ENCODE measurements at regions not wholly inside any gene's neighbourhood (a gene's known extent, or its start where the extent isn't known, plus 50 kb on each side); places are given as distances from the start of the nearest gene placed in this dataset.

DNA sequence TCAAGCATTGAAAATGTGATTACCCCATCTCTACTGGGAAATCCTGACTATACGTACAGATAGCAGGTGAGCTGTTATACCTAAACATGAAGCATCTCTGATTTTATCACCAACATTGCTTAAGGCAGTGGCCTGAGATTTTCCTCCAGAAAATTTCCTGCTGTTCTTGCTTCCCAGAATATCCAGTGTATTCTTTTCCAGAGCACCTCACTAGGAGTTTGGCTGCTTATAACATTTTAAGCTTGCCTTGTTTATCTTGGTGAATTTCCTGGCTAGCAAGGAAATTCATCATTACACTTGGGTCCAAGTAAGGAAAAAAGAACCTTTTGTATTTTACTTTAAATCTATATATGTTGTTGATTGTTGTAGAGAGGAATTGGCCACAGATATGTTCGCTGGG lies 73.0 kb upstream of the CLCN4 start:
- H3K4me3 ChIP-seq (ENCODE audit: low read depth, low read length), result no peak overlapping the region

DNA sequence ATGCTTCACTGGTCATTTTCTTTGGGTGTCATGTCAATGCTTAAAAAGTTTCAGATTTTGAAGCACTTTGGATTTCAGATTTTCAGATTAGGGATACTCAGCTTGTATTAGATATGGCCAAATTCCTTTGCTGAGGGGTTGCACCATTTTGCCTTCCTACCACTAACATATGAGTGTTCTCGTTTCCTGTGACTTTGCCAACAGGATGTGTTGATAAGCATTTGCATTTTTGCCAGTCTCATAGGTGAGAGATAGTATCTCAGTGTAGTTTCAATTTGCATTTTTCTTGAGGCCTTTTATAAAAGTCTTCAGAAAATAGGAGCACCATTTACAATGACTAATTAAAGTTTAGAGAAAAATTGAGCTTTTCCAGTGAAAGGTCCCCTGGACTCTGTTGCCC lies 71.6 kb upstream of the CLCN4 start:
- TF ChIP-seq, protein P1, sequence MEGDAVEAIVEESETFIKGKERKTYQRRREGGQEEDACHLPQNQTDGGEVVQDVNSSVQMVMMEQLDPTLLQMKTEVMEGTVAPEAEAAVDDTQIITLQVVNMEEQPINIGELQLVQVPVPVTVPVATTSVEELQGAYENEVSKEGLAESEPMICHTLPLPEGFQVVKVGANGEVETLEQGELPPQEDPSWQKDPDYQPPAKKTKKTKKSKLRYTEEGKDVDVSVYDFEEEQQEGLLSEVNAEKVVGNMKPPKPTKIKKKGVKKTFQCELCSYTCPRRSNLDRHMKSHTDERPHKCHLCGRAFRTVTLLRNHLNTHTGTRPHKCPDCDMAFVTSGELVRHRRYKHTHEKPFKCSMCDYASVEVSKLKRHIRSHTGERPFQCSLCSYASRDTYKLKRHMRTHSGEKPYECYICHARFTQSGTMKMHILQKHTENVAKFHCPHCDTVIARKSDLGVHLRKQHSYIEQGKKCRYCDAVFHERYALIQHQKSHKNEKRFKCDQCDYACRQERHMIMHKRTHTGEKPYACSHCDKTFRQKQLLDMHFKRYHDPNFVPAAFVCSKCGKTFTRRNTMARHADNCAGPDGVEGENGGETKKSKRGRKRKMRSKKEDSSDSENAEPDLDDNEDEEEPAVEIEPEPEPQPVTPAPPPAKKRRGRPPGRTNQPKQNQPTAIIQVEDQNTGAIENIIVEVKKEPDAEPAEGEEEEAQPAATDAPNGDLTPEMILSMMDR (IDR thresholded peaks at IDR 0.05; ENCODE audit: insufficient read depth, low read length, missing control alignments), result no peak
- H3K4me3 ChIP-seq (ENCODE audit: low read depth, low read length), result no peak overlapping the region
- ChIA-PET POLR2A (no interaction called here), CTCF (interaction anchor here (1.4 kb wide), 1 partner anchor 34 kb away, joined by 4 read pairs; no protein-coding TSS in a partner anchor)
- DNase-seq (ENCODE audit: low read depth, low spot score), result no peak

More for the DNA sequence above, 73.0 kb upstream of the CLCN4 start:
- POLR2A ChIA-PET, result no interaction called here
- DNase-seq (ENCODE audit: low read depth, low spot score), result no peak
- TF ChIP-seq, protein P1 (IDR thresholded peaks at IDR 0.05; ENCODE audit: insufficient read depth, low read length, missing control alignments), result no peak
- CTCF ChIA-PET, result interaction anchor here (1.0 to 3.4 kb wide), 2 partner anchors 9 to 35 kb away, joined by 3 to 16 read pairs; no protein-coding TSS in a partner anchor

DNA sequence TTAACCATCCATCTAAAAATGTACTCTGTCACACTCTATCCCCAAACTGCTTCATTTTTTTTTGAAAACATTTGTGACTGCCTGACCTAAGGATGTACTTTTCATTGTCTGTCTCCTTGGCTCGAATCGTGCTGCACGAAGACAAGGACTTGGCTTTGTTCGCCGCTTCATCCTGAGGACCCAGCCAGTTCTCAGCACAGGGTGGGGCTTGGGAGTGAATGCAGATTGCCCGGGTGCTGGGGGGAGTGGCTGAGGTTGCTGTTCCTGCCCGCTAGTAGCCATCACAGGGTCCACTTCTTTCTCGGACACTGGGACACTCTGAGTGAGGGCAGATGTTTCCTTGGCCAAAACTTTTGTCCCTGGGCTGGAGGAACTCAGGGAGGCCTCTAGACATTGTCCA lies 70.1 kb upstream of the CLCN4 start:
- TF ChIP-seq, protein P1 (IDR thresholded peaks at IDR 0.05; ENCODE audit: insufficient read depth, low read length, missing control alignments), result no peak
- ChIA-PET POLR2A (no interaction called here), CTCF (interaction anchor here (1.4 kb wide), 1 partner anchor 33 kb away, joined by 4 read pairs; no protein-coding TSS in a partner anchor)
- no peak for DNase-seq (ENCODE audit: low read depth, low spot score)
- H3K4me3 ChIP-seq (ENCODE audit: low read depth, low read length), result no peak overlapping the region

DNA sequence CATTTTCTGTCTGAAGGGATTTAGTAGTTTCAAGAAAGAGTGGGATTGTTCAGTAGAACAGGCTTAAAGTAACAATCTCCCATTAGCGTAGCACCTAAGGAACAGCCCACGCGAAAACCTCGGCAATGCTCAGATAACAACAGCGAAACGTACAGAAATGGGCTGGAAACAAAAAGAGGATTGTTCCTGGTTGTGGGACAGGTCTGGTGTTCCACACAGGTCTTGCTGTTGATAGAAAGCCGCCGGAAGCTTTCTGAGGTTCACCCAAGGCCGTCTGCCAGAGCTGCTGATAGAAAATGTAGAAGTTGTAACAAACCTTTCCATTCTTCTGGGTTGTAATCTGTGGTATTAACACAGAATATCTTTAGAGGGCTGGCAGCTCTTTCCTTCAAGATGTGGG lies 69.4 kb upstream of the CLCN4 start:
- ChIA-PET POLR2A (no interaction called here), CTCF (no interaction called here)
- no peak for DNase-seq (ENCODE audit: low read depth, low spot score)
- TF ChIP-seq, protein P1 (IDR thresholded peaks at IDR 0.05; ENCODE audit: insufficient read depth, low read length, missing control alignments), result no peak
- H3K4me3 ChIP-seq (ENCODE audit: low read depth, low read length), result no peak overlapping the region

DNA sequence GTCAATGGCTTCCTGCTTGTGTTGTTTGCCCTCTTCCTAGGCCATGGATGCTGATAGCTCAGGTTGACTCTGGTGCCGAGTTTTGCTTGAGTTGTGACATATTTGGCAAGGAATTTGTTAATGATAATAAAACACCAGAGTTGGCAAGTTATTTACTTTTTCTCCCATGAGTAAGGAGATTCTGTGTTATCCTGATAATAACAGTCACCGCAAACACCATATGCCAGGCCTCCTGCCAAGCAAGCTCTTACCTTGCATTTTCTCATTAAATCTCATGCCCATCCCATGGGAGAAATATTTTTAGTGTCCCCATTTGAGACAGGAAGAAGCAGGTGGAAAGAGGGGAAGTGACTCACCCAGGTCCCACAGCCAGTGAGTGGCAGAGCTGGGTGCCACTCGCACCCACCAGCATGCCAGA lies 67.4 kb upstream of the CLCN4 start:
- H3K4me3 ChIP-seq (ENCODE audit: low read depth, low read length), result no peak overlapping the region
- TF ChIP-seq, protein P1 (IDR thresholded peaks at IDR 0.05; ENCODE audit: insufficient read depth, low read length, missing control alignments), result no peak
- POLR2A ChIA-PET, result no interaction called here
- CTCF ChIA-PET, result no interaction called here
- no peak for DNase-seq (ENCODE audit: low read depth, low spot score)

DNA sequence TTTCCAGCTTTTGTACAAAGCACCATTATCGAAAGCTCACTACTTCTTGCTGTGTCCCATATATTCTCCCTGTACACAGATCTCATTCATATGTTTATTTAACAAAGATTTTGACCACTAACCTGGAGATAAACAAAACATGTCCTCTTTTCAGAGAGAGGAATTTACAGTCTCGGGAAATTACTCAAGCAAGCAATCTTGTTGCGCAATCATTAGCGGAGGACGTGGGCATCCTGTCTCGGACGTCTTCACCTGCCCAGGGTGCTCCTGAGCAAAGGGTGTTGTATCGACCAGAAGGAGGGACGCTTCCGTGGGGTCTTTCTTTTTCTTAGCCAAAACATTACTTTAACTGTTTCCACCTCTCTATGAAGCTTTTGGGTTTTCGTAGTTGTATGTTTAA lies 66.5 kb upstream of the CLCN4 start:
- no peak overlapping the region for H3K4me3 ChIP-seq (ENCODE audit: low read depth, low read length)
- CTCF ChIA-PET, result no interaction called here
- no peak for DNase-seq (ENCODE audit: low read depth, low spot score)
- TF ChIP-seq, protein P1 (IDR thresholded peaks at IDR 0.05; ENCODE audit: insufficient read depth, low read length, missing control alignments), result no peak
- POLR2A ChIA-PET, result no interaction called here
